ENCODE measurements at regions not wholly inside any gene's neighbourhood (a gene's known extent, or its start where the extent isn't known, plus 50 kb on each side); places are given as distances from the start of the nearest gene placed in this dataset.

DNA sequence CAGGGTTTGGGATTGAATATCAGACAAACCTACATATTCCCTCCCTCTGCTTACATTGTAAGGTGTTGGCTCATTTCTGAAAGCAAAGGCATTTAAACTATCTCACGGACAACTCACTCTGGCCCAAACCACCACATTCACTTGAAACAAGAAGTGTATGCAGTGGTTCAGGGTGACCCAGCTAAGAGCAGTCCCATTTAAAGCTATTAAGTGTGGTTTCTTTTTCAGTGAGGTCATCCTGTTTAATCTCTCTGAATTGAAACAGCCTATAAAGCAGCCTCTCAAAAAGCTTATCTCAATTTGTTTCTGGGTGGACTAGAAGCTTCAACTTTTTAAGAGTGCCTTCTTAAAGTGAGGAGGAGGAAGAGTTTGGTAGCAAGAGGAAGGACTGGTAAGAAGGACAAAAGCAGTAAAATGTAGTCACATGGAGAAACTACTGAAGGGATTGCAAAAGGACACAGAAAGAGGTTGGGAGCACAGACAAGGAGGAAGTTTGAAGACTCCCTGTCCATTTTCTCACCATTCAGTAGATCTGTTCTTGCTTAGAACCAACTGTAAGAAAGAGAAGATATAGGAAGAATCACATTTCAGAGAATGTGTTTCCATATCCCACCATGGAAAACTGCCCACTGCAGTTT, 151.6 kb downstream of the TMCO5A start:
- Histone ChIP-seq H3K36me3 (no peaks in the 10 kb centered on the region), H3K4me1 (peaks cover 3 to 34% (median 17%) of the 10 kb centered on the region in 4 donors), H3K27ac (replicated peaks in 1 of 4) (peak overlapping the region in 2 of 4 donors; percentile 1 to 45), H3K9me3 (no peaks in the 10 kb centered on the region), H3K4me3 (no peak overlapping the region), H3K27me3 (no peaks in the 10 kb centered on the region)
- no peak for DNase-seq (ENCODE audit: extremely low spot score)
- TF ChIP-seq POLR2A (IDR thresholded peaks at IDR 0.05; ENCODE audit: low read depth) (no peak), POLR2AphosphoS5 (IDR thresholded peaks at IDR 0.05) (no peak), EP300 (IDR thresholded peaks at IDR 0.05) (no peak)
- TF ChIP-seq, protein P1, sequence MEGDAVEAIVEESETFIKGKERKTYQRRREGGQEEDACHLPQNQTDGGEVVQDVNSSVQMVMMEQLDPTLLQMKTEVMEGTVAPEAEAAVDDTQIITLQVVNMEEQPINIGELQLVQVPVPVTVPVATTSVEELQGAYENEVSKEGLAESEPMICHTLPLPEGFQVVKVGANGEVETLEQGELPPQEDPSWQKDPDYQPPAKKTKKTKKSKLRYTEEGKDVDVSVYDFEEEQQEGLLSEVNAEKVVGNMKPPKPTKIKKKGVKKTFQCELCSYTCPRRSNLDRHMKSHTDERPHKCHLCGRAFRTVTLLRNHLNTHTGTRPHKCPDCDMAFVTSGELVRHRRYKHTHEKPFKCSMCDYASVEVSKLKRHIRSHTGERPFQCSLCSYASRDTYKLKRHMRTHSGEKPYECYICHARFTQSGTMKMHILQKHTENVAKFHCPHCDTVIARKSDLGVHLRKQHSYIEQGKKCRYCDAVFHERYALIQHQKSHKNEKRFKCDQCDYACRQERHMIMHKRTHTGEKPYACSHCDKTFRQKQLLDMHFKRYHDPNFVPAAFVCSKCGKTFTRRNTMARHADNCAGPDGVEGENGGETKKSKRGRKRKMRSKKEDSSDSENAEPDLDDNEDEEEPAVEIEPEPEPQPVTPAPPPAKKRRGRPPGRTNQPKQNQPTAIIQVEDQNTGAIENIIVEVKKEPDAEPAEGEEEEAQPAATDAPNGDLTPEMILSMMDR (IDR thresholded peaks at IDR 0.05) = no peak
- WGBS = 50% methylated on average over 1 of the region's 1 CpG
- intact Hi-C loops (cut with DNase I) = no loop called here

DNA sequence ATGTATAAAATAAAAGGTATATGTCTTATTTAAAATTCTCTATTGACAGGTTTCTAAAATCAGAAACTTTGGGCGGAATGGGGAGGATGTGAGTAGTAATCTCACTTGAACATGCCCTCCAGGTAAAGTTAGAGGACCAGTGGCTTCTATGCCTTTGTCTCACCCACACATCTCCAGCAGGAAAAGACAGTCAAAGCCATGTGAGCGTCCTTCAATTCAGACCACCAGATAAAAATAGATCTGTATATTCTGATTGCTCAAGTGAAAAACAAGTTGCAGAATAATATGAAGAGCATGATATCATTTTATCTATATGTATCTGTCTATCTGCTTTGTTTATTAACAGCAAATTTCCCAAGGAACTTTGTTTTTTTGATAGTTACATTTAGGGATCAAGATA, 152.2 kb downstream of the TMCO5A start:
- no peaks in the 10 kb centered on the region for H3K27me3 ChIP-seq
- intact Hi-C loops (cut with DNase I) = no loop called here
- TF ChIP-seq, protein P1 (IDR thresholded peaks at IDR 0.05) = no peak
- no peak for TF ChIP-seq EP300 (IDR thresholded peaks at IDR 0.05)
- TF ChIP-seq POLR2A (IDR thresholded peaks at IDR 0.05; ENCODE audit: low read depth) = no peak
- no peak for TF ChIP-seq POLR2AphosphoS5 (IDR thresholded peaks at IDR 0.05)
- H3K27ac ChIP-seq (replicated peaks in 1 of 4) = peak overlapping the region in 1 of 4 donors; percentile 45
- 87% methylated on average over 2 of the region's 2 CpGs for WGBS
- DNase-seq (ENCODE audit: extremely low spot score) = no peak
- H3K36me3 ChIP-seq = no peaks in the 10 kb centered on the region
- H3K9me3 ChIP-seq = no peaks in the 10 kb centered on the region
- peaks cover 3 to 37% (median 18%) of the 10 kb centered on the region in 4 donors for H3K4me1 ChIP-seq
- H3K4me3 ChIP-seq = no peak overlapping the region

DNA sequence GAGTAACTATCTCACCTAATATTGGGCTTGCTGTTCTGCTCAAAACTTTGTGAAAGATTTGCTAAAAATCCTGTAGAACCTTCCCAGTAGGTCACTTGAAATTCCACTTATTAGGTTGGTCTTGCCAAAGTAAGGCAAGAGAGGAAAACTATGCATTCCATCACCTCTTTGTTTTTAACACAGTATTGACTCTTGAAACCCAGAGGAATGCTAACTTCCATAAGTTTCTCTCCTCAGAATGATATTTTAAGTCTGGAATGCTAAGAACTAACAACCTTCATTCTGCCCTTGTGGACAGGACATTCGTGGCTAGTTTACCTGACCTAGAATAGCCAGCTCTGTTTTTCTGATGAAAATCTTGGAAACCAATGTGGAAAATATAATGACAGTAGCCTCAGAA, 154.5 kb downstream of the TMCO5A start:
- intact Hi-C loops (cut with DNase I) = no loop called here
- 38% methylated on average over 1 of the region's 1 CpG for WGBS
- no peak overlapping the region for H3K27ac ChIP-seq (replicated peaks in 1 of 4)

DNA sequence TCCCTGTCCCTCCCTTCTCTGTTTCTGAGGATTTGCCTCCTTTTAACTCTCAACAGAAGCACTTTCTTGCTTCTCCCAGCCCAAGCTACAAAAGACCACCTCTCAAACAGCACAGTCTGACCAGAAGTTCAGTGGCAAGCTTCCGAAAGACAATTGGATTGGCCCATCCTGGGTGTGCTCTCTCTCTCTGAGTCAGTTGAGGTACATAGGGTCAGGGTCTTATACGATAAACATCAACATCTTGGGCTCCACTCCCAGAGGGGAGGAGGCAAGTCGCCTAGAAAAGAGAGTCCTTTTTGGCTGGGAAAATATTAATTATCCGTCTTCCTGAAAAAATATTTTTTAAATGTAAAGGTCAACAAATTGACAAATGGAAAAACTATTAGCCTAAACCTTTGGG, 155.8 kb downstream of the TMCO5A start:
- TF ChIP-seq EP300 (IDR thresholded peaks at IDR 0.05) (no peak), POLR2A (IDR thresholded peaks at IDR 0.05; ENCODE audit: low read depth) (no peak), POLR2AphosphoS5 (IDR thresholded peaks at IDR 0.05) (no peak)
- TF ChIP-seq, protein P1 (IDR thresholded peaks at IDR 0.05) = no peak

More for the DNA sequence above, 154.5 kb downstream of the TMCO5A start:
- Histone ChIP-seq H3K4me3 (no peak overlapping the region), H3K9me3 (no peaks in the 10 kb centered on the region), H3K27me3 (no peaks in the 10 kb centered on the region), H3K36me3 (no peaks in the 10 kb centered on the region), H3K4me1 (peaks cover 3 to 37% (median 18%) of the 10 kb centered on the region in 4 donors)
- no peak for DNase-seq (ENCODE audit: extremely low spot score)
- TF ChIP-seq EP300 (IDR thresholded peaks at IDR 0.05) = no peak
- TF ChIP-seq, protein P1 (IDR thresholded peaks at IDR 0.05) = no peak
- no peak for TF ChIP-seq POLR2A (IDR thresholded peaks at IDR 0.05; ENCODE audit: low read depth)
- no peak for TF ChIP-seq POLR2AphosphoS5 (IDR thresholded peaks at IDR 0.05)

More for the DNA sequence above, 155.8 kb downstream of the TMCO5A start:
- 71% methylated on average over 4 of the region's 4 CpGs for WGBS
- Histone ChIP-seq H3K27me3 (no peaks in the 10 kb centered on the region), H3K36me3 (no peaks in the 10 kb centered on the region), H3K9me3 (no peaks in the 10 kb centered on the region), H3K4me3 (no peak overlapping the region), H3K4me1 (peaks cover 3 to 37% (median 18%) of the 10 kb centered on the region in 4 donors), H3K27ac (replicated peaks in 1 of 4) (peak overlapping the region; percentile 33 to 72 (median 50))
- DNase-seq (ENCODE audit: extremely low spot score) = no peak
- intact Hi-C loops (cut with DNase I) = no loop called here
